ENCODE measurements at regions not wholly inside any gene's neighbourhood (a gene's known extent, or its start where the extent isn't known, plus 50 kb on each side); places are given as distances from the start of the nearest gene placed in this dataset.

DNA sequence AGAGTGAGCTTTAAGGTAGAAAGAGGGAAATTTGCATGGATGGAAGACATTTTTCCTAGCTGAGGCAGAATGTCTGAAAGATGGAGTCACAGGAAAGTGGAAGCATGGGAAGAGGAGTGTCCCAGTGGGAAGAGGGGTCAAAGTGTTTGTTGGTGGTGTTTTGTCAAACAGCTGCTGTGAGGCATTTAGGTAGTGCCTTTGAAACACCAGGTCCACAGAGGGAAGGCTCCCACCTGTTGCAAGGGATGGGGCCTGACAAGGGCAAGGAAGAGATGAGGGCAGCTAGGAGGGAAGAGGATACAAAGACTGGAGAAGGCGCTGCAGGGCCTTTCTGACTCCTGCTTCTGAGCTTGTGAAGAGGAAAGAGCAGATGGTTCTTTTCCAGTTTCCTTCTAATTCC is 91.8 kb upstream of the CISTR start:
- Histone ChIP-seq H2AFZ (ENCODE audit: low read depth) (no peak overlapping the region), H3K4me2 (no peak overlapping the region), H3K9ac (no peak overlapping the region), H3K36me3 (ENCODE audit: insufficient read depth) (no peaks in the 10 kb centered on the region), H3K4me1 (ENCODE audit: low read depth, poor library complexity, severe bottlenecking) (no peaks in the 10 kb centered on the region), H3K27ac (no peak overlapping the region), H3K4me3 (IDR thresholded peaks at IDR 0.05; ENCODE audit: insufficient read depth, low read depth, low read length) (no peak overlapping the region), H3K27me3 (ENCODE audit: insufficient read depth, low read depth) (no peaks in the 10 kb centered on the region), H3K79me2 (ENCODE audit: insufficient read depth, low read depth) (no peaks in the 10 kb centered on the region), H4K20me1 (ENCODE audit: insufficient read depth) (no peaks in the 10 kb centered on the region)
- TF ChIP-seq, protein P1, sequence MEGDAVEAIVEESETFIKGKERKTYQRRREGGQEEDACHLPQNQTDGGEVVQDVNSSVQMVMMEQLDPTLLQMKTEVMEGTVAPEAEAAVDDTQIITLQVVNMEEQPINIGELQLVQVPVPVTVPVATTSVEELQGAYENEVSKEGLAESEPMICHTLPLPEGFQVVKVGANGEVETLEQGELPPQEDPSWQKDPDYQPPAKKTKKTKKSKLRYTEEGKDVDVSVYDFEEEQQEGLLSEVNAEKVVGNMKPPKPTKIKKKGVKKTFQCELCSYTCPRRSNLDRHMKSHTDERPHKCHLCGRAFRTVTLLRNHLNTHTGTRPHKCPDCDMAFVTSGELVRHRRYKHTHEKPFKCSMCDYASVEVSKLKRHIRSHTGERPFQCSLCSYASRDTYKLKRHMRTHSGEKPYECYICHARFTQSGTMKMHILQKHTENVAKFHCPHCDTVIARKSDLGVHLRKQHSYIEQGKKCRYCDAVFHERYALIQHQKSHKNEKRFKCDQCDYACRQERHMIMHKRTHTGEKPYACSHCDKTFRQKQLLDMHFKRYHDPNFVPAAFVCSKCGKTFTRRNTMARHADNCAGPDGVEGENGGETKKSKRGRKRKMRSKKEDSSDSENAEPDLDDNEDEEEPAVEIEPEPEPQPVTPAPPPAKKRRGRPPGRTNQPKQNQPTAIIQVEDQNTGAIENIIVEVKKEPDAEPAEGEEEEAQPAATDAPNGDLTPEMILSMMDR (conservative IDR thresholded peaks at IDR 0.05; ENCODE audit: low read depth, low read length), result no peak

GRCh38 chr12:53844994-53845844 is 93.4 kb upstream of the HOXC13 start:
- H3K4me2 ChIP-seq, result no peak overlapping the region
- TF ChIP-seq, protein P1 (conservative IDR thresholded peaks at IDR 0.05; ENCODE audit: low read depth, low read length), result no peak
- no peaks in the 10 kb centered on the region for H3K4me1 ChIP-seq (ENCODE audit: low read depth, poor library complexity, severe bottlenecking)
- no peak overlapping the region for H3K9ac ChIP-seq
- no peaks in the 10 kb centered on the region for H3K79me2 ChIP-seq (ENCODE audit: insufficient read depth, low read depth)
- H3K27me3 ChIP-seq (ENCODE audit: insufficient read depth, low read depth), result no peaks in the 10 kb centered on the region
- no peak overlapping the region for H2AFZ ChIP-seq (ENCODE audit: low read depth)
- H4K20me1 ChIP-seq (ENCODE audit: insufficient read depth), result no peaks in the 10 kb centered on the region
- H3K36me3 ChIP-seq (ENCODE audit: insufficient read depth), result no peaks in the 10 kb centered on the region
- no peak overlapping the region for H3K4me3 ChIP-seq (IDR thresholded peaks at IDR 0.05; ENCODE audit: insufficient read depth, low read depth, low read length)
- H3K27ac ChIP-seq, result no peak overlapping the region

- TF ChIP-seq, protein P1 (conservative IDR thresholded peaks at IDR 0.05; ENCODE audit: low read depth, low read length), result no peak
- no peaks in the 10 kb centered on the region for H3K4me1 ChIP-seq (ENCODE audit: low read depth, poor library complexity, severe bottlenecking)
- no peaks in the 10 kb centered on the region for H3K79me2 ChIP-seq (ENCODE audit: insufficient read depth, low read depth)
- H3K4me2 ChIP-seq, result no peak overlapping the region
- no peaks in the 10 kb centered on the region for H3K27me3 ChIP-seq (ENCODE audit: insufficient read depth, low read depth)
- H4K20me1 ChIP-seq (ENCODE audit: insufficient read depth), result no peaks in the 10 kb centered on the region
- no peak overlapping the region for H2AFZ ChIP-seq (ENCODE audit: low read depth)
- H3K4me3 ChIP-seq (IDR thresholded peaks at IDR 0.05; ENCODE audit: insufficient read depth, low read depth, low read length), result no peak overlapping the region
- no peak overlapping the region for H3K9ac ChIP-seq
- H3K27ac ChIP-seq, result no peak overlapping the region
- H3K36me3 ChIP-seq (ENCODE audit: insufficient read depth), result no peaks in the 10 kb centered on the region
Observed at GRCh38 chr12:53845932-53846331, 92.7 kb upstream of the HOXC13 start.

GRCh38 chr12:53849113-53849512 is 89.5 kb upstream of the HOXC13 start:
- TF ChIP-seq, protein P1 (conservative IDR thresholded peaks at IDR 0.05; ENCODE audit: low read depth, low read length), result no peak
- Histone ChIP-seq H2AFZ (ENCODE audit: low read depth) (no peak overlapping the region), H3K36me3 (ENCODE audit: insufficient read depth) (no peaks in the 10 kb centered on the region)

More at GRCh38 chr12:53849113-53849512, 89.5 kb upstream of the HOXC13 start:
- Histone ChIP-seq H3K4me1 (ENCODE audit: low read depth, poor library complexity, severe bottlenecking) (no peaks in the 10 kb centered on the region), H4K20me1 (ENCODE audit: insufficient read depth) (no peaks in the 10 kb centered on the region), H3K9ac (no peak overlapping the region), H3K4me3 (IDR thresholded peaks at IDR 0.05; ENCODE audit: insufficient read depth, low read depth, low read length) (no peak overlapping the region), H3K79me2 (ENCODE audit: insufficient read depth, low read depth) (no peaks in the 10 kb centered on the region), H3K27me3 (ENCODE audit: insufficient read depth, low read depth) (no peaks in the 10 kb centered on the region), H3K27ac (no peak overlapping the region), H3K4me2 (no peak overlapping the region)
